IMR-90 (cell line): ENCODE measurements at regions not wholly inside any gene's neighbourhood (a gene's known extent, or its start where the extent isn't known, plus 50 kb on each side); places are given as distances from the start of the nearest gene placed in this dataset.

Experiments
- ATAC-seq: fragments of 200-7000 bp; cut with Tn5 transposase; 2 replicates; pipeline ENCODE4 v1.9.1; 2020; ENCODE audit warnings: low read depth, mild to moderate bottlenecking, moderate library complexity
- BruUV-seq: library from RNA; stranded (reverse); fragments of 400-500 nt; replicated peaks from 2 replicates; lab custom pipeline; 2021; lab: Mats Ljungman, UMichigan
- CTCF ChIA-PET: fragments of 300-600 bp; formaldehyde crosslinking; extraction: SDS; loops from one replicate; lab custom pipeline; 2021; ENCODE audit warnings: antibody characterized with exemption; lab: Yijun Ruan, JAX
- POLR2A ChIA-PET: fragments of 300-600 bp; sonication (Branson Sonifier 250); formaldehyde crosslinking; loops from one replicate; lab custom pipeline; 2022; ENCODE audit warnings: antibody characterized with exemption; ENCODE audit not compliant: unreplicated experiment; lab: Charles Lee
- DNase-seq: peaks from one replicate; pipeline ENCODE4 v3.0.0; 2013
- H2AFZ ChIP-seq: replicated peaks from 2 replicates; pipeline ENCODE3; 2013; ENCODE audit warnings: low read length, mild to moderate bottlenecking; ENCODE audit not compliant: poor library complexity
- H2AK5ac ChIP-seq: 2 replicates; pipeline ENCODE4 v1.6.1; 2013; ENCODE audit warnings: low read depth, low read length, inconsistent platforms
- H2AK9ac ChIP-seq: replicated peaks from 2 replicates; pipeline ENCODE3; 2013; ENCODE audit warnings: mild to moderate bottlenecking, low read depth, low read length, moderate library complexity; ENCODE audit not compliant: poor library complexity
- H2BK120ac ChIP-seq: 2 replicates; pipeline ENCODE4 v1.6.1; 2013; ENCODE audit warnings: low read depth, low read length, inconsistent platforms
- H2BK15ac ChIP-seq: 3 replicates; pipeline ENCODE4 v1.6.1; 2013; ENCODE audit warnings: low read depth, low read length, inconsistent platforms
- H2BK20ac ChIP-seq: 2 replicates; pipeline ENCODE4 v1.6.1; 2013; ENCODE audit warnings: low read depth, mild to moderate bottlenecking, inconsistent platforms, low read length, moderate library complexity
- H2BK5ac ChIP-seq: 2 replicates; pipeline ENCODE4 v1.6.1; 2013; ENCODE audit warnings: mild to moderate bottlenecking, low read depth, low read length, inconsistent platforms; ENCODE audit not compliant: poor library complexity, severe bottlenecking
- H3K14ac ChIP-seq: replicated peaks from 2 replicates; pipeline ENCODE4 v1.6.1; 2013; ENCODE audit warnings: low read depth, low read length, inconsistent platforms
- H3K18ac ChIP-seq: 2 replicates; pipeline ENCODE4 v1.6.1; 2013; ENCODE audit warnings: low read depth, low read length, control low read depth
- H3K23ac ChIP-seq: 2 replicates; pipeline ENCODE4 v1.6.1; 2013; ENCODE audit warnings: low read depth, low read length, inconsistent platforms
- H3K27ac ChIP-seq: 2 replicates; pipeline ENCODE4 v1.5.1; 2013; ENCODE audit warnings: mild to moderate bottlenecking, control low read depth, low read length; ENCODE audit not compliant: insufficient read depth
- H3K27me3 ChIP-seq: 2 replicates; pipeline ENCODE4 v1.6.1; 2013; ENCODE audit warnings: low read length; ENCODE audit not compliant: control insufficient read depth, insufficient read depth
- H3K36me3 ChIP-seq: 2 replicates; pipeline ENCODE4 v1.6.1; 2013; ENCODE audit warnings: low read length, mixed read lengths; ENCODE audit not compliant: control insufficient read depth, insufficient read depth
- H3K4ac ChIP-seq: 2 replicates; pipeline ENCODE4 v1.6.1; 2013; ENCODE audit warnings: low read depth, low read length, inconsistent platforms
- H3K4me1 ChIP-seq: 2 replicates; pipeline ENCODE4 v1.6.1; 2013; ENCODE audit warnings: low read length, mixed read lengths; ENCODE audit not compliant: control insufficient read depth, insufficient read depth
- H3K4me2 ChIP-seq: 2 replicates; pipeline ENCODE4 v1.6.1; 2013; ENCODE audit warnings: low read depth, mild to moderate bottlenecking, control low read depth, low read length, moderate library complexity
- H3K4me3 ChIP-seq: 2 replicates; pipeline ENCODE4 v1.5.1; 2013; ENCODE audit warnings: low read depth, mild to moderate bottlenecking, control low read depth, low read length, moderate library complexity; ENCODE audit not compliant: insufficient read depth
- H3K56ac ChIP-seq: 2 replicates; pipeline ENCODE4 v1.6.1; 2013; ENCODE audit warnings: low read length, inconsistent platforms; ENCODE audit not compliant: insufficient read depth; ENCODE audit errors: extremely low read depth
- H3K79me1 ChIP-seq, 2 experiments: 2 replicates each; pipeline ENCODE4 v1.6.1; 2013; ENCODE audit warnings: low read length in 2 of 2, inconsistent platforms in 1 of 2, low read depth in 1 of 2
- H3K9ac ChIP-seq: 2 replicates; pipeline ENCODE4 v1.6.1; 2013; ENCODE audit warnings: low read depth, low read length, control low read depth
- H3K9me1 ChIP-seq: 2 replicates; pipeline ENCODE4 v1.6.1; 2013; ENCODE audit warnings: low read length, inconsistent platforms; ENCODE audit not compliant: insufficient read depth
- H3K9me3 ChIP-seq: 2 replicates; pipeline ENCODE4 v1.6.1; 2013; ENCODE audit warnings: low read length; ENCODE audit not compliant: control insufficient read depth, insufficient read depth
- H4K20me1 ChIP-seq: 2 replicates; pipeline ENCODE4 v1.6.1; 2013; ENCODE audit warnings: low read length, inconsistent platforms; ENCODE audit not compliant: insufficient read depth
- H4K5ac ChIP-seq: 2 replicates; pipeline ENCODE4 v1.6.1; 2013; ENCODE audit warnings: mild to moderate bottlenecking, low read depth, low read length, control low read depth
- H4K8ac ChIP-seq, 2 experiments: 2 replicates each; pipeline ENCODE4 v1.6.1; 2013; ENCODE audit warnings: low read depth in 2 of 2, low read length in 2 of 2, control low read depth in 1 of 2, inconsistent platforms in 1 of 2
- H4K91ac ChIP-seq: 2 replicates; pipeline ENCODE4 v1.6.1; 2013; ENCODE audit warnings: low read depth, low read length, inconsistent platforms; ENCODE audit not compliant: insufficient read depth
- POLR2A ChIP-seq: IDR thresholded peaks from 2 replicates; pipeline ENCODE4 v1.6.1; 2012; ENCODE audit warnings: mild to moderate bottlenecking, low read depth, low read length
- RAD21 ChIP-seq: IDR thresholded peaks from 2 replicates; pipeline ENCODE4 v1.6.1; 2012; ENCODE audit warnings: low read length, improper control_type of control experiment
- RFX5 ChIP-seq: IDR thresholded peaks from 2 replicates; pipeline ENCODE4 v1.8.0; 2012; ENCODE audit warnings: low read depth, mild to moderate bottlenecking, low read length, moderate library complexity
- dilution Hi-C: fragments of 300-500 bp; cut with HindIII; formaldehyde crosslinking; loops from one replicate; pipeline ENCODE4 v1.14.3; 2018; ENCODE audit warnings: low sequenced_read_pairs; ENCODE audit not compliant: unreplicated experiment
- in situ Hi-C: fragments of 300-500 bp; cut with MboI; formaldehyde crosslinking; loops from 3 replicates; pipeline ENCODE4 v1.14.3; 2019; ENCODE audit warnings: low sequenced_read_pairs, inconsistent platforms, mixed read lengths
- intact Hi-C: fragments of 100-400 bp; cut with micrococcal nuclease; formaldehyde crosslinking; loops from 2 replicates; pipeline ENCODE4 v1.10.0; 2022
- TF ChIP-seq, protein P1 (sequence below): fragments of 150-350 bp; IDR thresholded peaks from 2 replicates; pipeline ENCODE4 v1.6.1; 2017; ENCODE audit warnings: mild to moderate bottlenecking, antibody characterized with exemption, low read length, low read depth

DNA sequence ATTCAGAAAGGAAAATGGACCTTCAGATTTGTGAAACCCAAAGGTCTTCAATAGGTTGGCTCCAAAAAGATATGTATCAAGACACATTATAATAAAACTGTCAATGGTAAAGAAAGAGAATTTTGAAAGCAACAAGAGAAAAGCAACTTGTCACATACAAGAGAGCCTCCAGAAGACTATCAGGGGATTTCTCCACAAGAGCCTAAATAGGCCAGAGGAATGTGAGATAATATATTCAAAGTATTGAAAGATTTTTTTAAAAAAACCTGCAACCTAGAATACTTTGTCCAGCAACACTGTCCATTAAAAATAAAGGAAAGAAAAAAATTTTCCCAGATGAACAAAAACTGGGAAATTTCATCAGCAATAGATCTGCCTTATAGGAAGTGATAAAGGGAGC is 869.6 kb upstream of the ADGRL2 start:
- Histone ChIP-seq H3K79me1 (no peaks in the 10 kb centered on the region), H2AK5ac (no peak overlapping the region), H3K14ac (no peak overlapping the region), H2BK120ac (no peak overlapping the region), H3K9me1 (no peaks in the 10 kb centered on the region), H4K5ac (no peak overlapping the region), H3K4ac (no peak overlapping the region), H3K27me3 (no peaks in the 10 kb centered on the region), H4K91ac (no peak overlapping the region), H4K20me1 (no peaks in the 10 kb centered on the region), H2AK9ac (no peak overlapping the region), H2BK5ac (no peak overlapping the region), H3K36me3 (no peaks in the 10 kb centered on the region), H2BK20ac (no peak overlapping the region), H3K4me1 (no peaks in the 10 kb centered on the region), H3K9me3 (peaks cover 5% of the 10 kb centered on the region), H3K27ac (no peak overlapping the region), H3K23ac (no peak overlapping the region), H3K4me3 (no peak overlapping the region), H3K56ac (no peak overlapping the region), H2AFZ (no peak overlapping the region), H3K9ac (no peak overlapping the region), H3K18ac (no peak overlapping the region), H4K8ac (no peak overlapping the region), H2BK15ac (no peak overlapping the region), H3K4me2 (no peak overlapping the region)
- ChIA-PET POLR2A (no interaction called here), CTCF (no interaction called here)
- TF ChIP-seq RAD21 (no peak), RFX5 (no peak), POLR2A (no peak)
- TF ChIP-seq, protein P1, sequence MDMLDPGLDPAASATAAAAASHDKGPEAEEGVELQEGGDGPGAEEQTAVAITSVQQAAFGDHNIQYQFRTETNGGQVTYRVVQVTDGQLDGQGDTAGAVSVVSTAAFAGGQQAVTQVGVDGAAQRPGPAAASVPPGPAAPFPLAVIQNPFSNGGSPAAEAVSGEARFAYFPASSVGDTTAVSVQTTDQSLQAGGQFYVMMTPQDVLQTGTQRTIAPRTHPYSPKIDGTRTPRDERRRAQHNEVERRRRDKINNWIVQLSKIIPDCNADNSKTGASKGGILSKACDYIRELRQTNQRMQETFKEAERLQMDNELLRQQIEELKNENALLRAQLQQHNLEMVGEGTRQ: no peak
- dilution Hi-C loops: no loop called here
- DNase-seq (no peak), ATAC-seq (no peak)
- in situ Hi-C loops: no loop called here
- BruUV-seq: no TSS peak
- intact Hi-C loops: no loop called here
